Heart left ventricle (tissue), 13 donors: ENCODE measurements at regions not wholly inside any gene's neighbourhood (a gene's known extent, or its start where the extent isn't known, plus 50 kb on each side); places are given as distances from the start of the nearest gene placed in this dataset.

Experiments
- CTCF ChIP-seq, 12 donors: fragments of 200-600 bp; sonication (generic) in 4 of 12; IDR thresholded peaks; one replicate each; pipeline versions ENCODE4 v1.5.0 to v1.8.0; 2018 to 2022; ENCODE audit warnings: antibody characterized with exemption in 12 of 12, mild to moderate bottlenecking in 5 of 12
- POLR2A ChIP-seq, 2 donors: fragments of 450-650 bp; IDR thresholded peaks; one replicate each; pipeline ENCODE4 v1.6.1; 2017; ENCODE audit warnings: antibody characterized with exemption in 2 of 2, mild to moderate bottlenecking in 2 of 2, moderate library complexity in 2 of 2
- donor health status: ischemic (EF 13 %, LVEDD 7.1; RV severe dilation, severe dysfunction).
- donor health status: DM: no; HTN: yes; CAD: no.
- donor health status: DM: no; HTN: no; CAD: no.
- donor health status: ischemic (EF 25% LVEDD 6.9; RV normal size, moderate dysfunction).
- donor health status: ischemic (EF 25% LVEDD 5.7; RV mildly dilated, moderate dysfunction).
- donor health status: ischemic (EF 35%, LVEDD 5.7; RV mildly dilated, moderate dysfunction).
- donor health status: nonischemic (EF 11% LVEDD 7.7; RV severe dilation, severe dysfunction).
- donor health status: DM: yes; HTN: yes; CAD: no.
- donor health status: PGD.
- donor health status: ischemic (EF 29% LVEDD 5.4; RV normal size, mild dysfunction).
- donor health status: nonischemic (EF 23%, LVEDD 6.1; RV moderate dilation, normal function).

- TF ChIP-seq CTCF (IDR thresholded peaks at IDR 0.05) (no peak), POLR2A (IDR thresholded peaks at IDR 0.05) (no peak)
These were observed 1585.7 kb downstream of the BRINP3 start for GRCh38 chr1:188891958-188892357.
